ENCODE measurements at regions not wholly inside any gene's neighbourhood (a gene's known extent, or its start where the extent isn't known, plus 50 kb on each side); places are given as distances from the start of the nearest gene placed in this dataset.
A peak's percentile ranks its signal among the peaks of the same experiment; 100 is the strongest.

DNA sequence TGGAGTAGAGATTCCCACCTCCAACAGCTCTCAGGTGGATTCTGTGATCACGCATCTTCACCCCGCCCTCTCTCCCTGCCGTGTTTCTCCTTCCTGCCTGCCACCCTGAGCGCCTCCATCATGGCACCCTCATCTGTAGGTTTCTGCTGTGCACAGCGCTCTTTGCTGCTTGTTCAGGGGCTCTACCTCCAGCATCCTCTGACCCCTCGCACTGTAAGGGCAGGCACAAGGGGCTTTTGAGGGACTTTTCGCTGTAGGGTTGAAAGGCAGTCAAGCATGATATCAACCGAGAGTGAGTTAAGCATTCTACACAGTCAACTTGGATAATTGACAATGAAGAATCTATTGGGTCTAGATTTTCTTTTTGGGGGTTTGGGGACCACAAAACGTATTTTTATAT, 99.1 kb upstream of the GREM2 start:
- Histone ChIP-seq H3K4me1 (ENCODE audit: low read depth) (no peaks in the 10 kb centered on the region), H3K9me3 (no peaks in the 10 kb centered on the region), H3K36me3 (ENCODE audit: low read depth) (no peaks in the 10 kb centered on the region), H3K4me3 (no peak overlapping the region)
- no peak for ATAC-seq
- TF ChIP-seq CTCF (IDR thresholded peaks at IDR 0.05), result no peak
- DNase-seq, result no peak
- intact Hi-C loops (cut with DNase I, micrococcal nuclease), result no loop called here

- TF ChIP-seq CTCF (IDR thresholded peaks at IDR 0.05), result no peak
- intact Hi-C loops (cut with DNase I, micrococcal nuclease), result no loop called here
- Histone ChIP-seq H3K36me3 (ENCODE audit: low read depth) (no peaks in the 10 kb centered on the region), H3K4me3 (no peak overlapping the region), H3K4me1 (ENCODE audit: low read depth) (no peaks in the 10 kb centered on the region), H3K9me3 (no peaks in the 10 kb centered on the region)
- DNase-seq, result no peak
- ATAC-seq, result no peak
Measured at GRCh38 chr1:240709676-240710075, 97.7 kb upstream of the GREM2 start.

- no peaks in the 10 kb centered on the region for H3K4me1 ChIP-seq (ENCODE audit: low read depth)
- no peaks in the 10 kb centered on the region for H3K9me3 ChIP-seq
- ATAC-seq (no peak), DNase-seq (peak in 1 of 3 donors; percentile 7)
- H3K4me3 ChIP-seq, result no peak overlapping the region
- intact Hi-C loops (cut with DNase I, micrococcal nuclease), result no loop called here
- TF ChIP-seq CTCF (IDR thresholded peaks at IDR 0.05), result no peak
- H3K36me3 ChIP-seq (ENCODE audit: low read depth), result no peaks in the 10 kb centered on the region
Measured at GRCh38 chr1:240706150-240706935, 94.4 kb upstream of the GREM2 start.

- DNase-seq (no peak), ATAC-seq (no peak)
- TF ChIP-seq CTCF (IDR thresholded peaks at IDR 0.05), result no peak
- intact Hi-C loops (cut with DNase I, micrococcal nuclease), result no loop called here
- Histone ChIP-seq H3K4me1 (ENCODE audit: low read depth) (no peaks in the 10 kb centered on the region), H3K4me3 (no peak overlapping the region), H3K9me3 (no peaks in the 10 kb centered on the region), H3K36me3 (ENCODE audit: low read depth) (no peaks in the 10 kb centered on the region)
Measured at GRCh38 chr1:240705579-240705978, 93.6 kb upstream of the GREM2 start.

- H3K4me3 ChIP-seq, result no peak overlapping the region
- ATAC-seq, result no peak
- no peak for TF ChIP-seq CTCF (IDR thresholded peaks at IDR 0.05)
- H3K4me1 ChIP-seq (ENCODE audit: low read depth), result no peaks in the 10 kb centered on the region
- no peaks in the 10 kb centered on the region for H3K36me3 ChIP-seq (ENCODE audit: low read depth)
- DNase-seq, result no peak
- no peaks in the 10 kb centered on the region for H3K9me3 ChIP-seq
- intact Hi-C loops (cut with DNase I, micrococcal nuclease), result no loop called here
Measured at GRCh38 chr1:240701412-240701811, 89.5 kb upstream of the GREM2 start.

Data from mucosa of descending colon (tissue), 3 donors.